ENCODE measurements at regions not wholly inside any gene's neighbourhood (a gene's known extent, or its start where the extent isn't known, plus 50 kb on each side); places are given as distances from the start of the nearest gene placed in this dataset.
"Not testable (repeated sequence)": the region's sequence is repeated elsewhere in the genome, so short reads cannot be mapped to it uniquely, and the experiment has no call there.

DNA sequence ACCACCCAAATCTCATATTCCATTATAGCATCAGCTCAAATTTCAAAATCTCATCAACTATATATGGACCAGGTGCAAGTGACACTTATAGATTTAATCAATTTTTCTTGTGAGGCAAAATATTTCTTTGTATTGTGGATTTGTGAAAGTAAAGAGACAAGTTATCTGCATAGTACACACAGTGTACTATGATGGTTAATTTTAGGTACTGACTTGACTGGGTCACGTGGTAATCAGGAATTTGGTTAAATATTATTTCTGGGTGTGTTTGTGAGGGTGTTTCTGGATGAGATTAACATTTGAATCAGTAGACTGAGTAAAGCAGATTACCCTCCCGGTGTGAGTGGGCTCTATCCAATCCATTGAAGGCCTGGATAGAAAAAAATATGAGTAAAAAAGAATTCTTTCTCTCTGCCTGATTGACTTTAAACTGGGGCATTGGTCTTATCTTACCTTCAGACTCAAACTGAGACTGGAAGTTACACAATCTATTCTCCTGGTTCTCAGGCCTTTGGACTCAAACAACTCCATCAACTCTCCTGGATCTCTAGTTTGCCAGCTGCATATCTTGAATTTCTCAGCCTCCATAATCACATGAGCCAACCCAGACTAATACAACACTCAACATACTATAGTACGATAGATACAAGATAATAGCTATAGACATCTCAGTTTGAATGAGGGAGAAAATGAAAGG, 799.9 kb downstream of the NAP1L3 start:
- H3K9ac ChIP-seq (ENCODE audit: low read length); H3K4me1 ChIP-seq (ENCODE audit: control insufficient read depth, insufficient read depth, low read length); H3K4me3 ChIP-seq (ENCODE audit: low read depth, low read length); H3K27ac ChIP-seq (ENCODE audit: low read depth, low read length); H3K27me3 ChIP-seq (ENCODE audit: control insufficient read depth, insufficient read depth, low read length); H3K9me3 ChIP-seq (ENCODE audit: control insufficient read depth, insufficient read depth, low read depth, low read length); H3K36me3 ChIP-seq (ENCODE audit: control insufficient read depth, insufficient read depth, low read length): not testable (repeated sequence)

DNA sequence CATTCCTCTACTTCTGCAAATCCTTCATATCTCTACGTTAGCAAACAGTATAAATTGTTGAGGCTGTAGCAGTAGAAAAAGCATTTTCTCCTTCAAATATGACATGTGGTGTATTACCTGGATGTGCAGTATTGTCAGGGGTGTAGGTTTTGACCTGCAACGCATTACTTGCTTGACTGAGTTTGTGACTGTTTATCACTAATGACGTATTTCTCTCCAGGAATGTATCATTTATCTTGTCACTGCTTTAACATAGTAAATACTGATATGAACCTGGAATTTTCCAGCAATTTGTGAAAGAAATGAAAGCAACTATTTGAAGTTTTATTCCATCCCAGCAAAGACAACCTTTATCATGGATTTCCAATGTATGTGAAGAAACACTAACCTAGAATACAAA, 823.4 kb downstream of the NAP1L3 start:
- not testable (repeated sequence) for H3K4me3 ChIP-seq (ENCODE audit: low read depth, low read length); H3K36me3 ChIP-seq (ENCODE audit: control insufficient read depth, insufficient read depth, low read length); H3K4me1 ChIP-seq (ENCODE audit: control insufficient read depth, insufficient read depth, low read length); H3K27me3 ChIP-seq (ENCODE audit: control insufficient read depth, insufficient read depth, low read length); H3K9me3 ChIP-seq (ENCODE audit: control insufficient read depth, insufficient read depth, low read depth, low read length); H3K9ac ChIP-seq (ENCODE audit: low read length); H3K27ac ChIP-seq (ENCODE audit: low read depth, low read length)

DNA sequence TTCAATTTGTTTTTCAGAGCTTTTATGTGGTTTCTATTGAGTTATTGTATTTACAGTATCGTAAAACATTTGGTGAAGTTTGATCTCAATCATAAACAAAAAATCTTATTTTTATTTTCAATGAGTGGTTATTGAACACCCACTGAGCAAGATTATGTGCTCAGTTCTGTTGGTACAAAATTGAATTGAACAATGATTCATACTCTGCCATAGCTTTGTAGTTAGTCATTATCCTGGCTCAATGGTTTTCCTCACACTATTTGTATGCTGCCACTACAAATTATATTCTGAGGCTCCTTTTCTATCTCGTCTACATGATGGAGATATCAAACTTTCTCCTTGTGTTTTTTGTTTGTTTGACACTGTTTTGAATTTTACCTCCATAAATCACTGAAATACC, 829.5 kb downstream of the NAP1L3 start:
- not testable (repeated sequence) for H3K9ac ChIP-seq (ENCODE audit: low read length); H3K9me3 ChIP-seq (ENCODE audit: control insufficient read depth, insufficient read depth, low read depth, low read length); H3K4me3 ChIP-seq (ENCODE audit: low read depth, low read length); H3K27ac ChIP-seq (ENCODE audit: low read depth, low read length); H3K4me1 ChIP-seq (ENCODE audit: control insufficient read depth, insufficient read depth, low read length); H3K36me3 ChIP-seq (ENCODE audit: control insufficient read depth, insufficient read depth, low read length); H3K27me3 ChIP-seq (ENCODE audit: control insufficient read depth, insufficient read depth, low read length)

DNA sequence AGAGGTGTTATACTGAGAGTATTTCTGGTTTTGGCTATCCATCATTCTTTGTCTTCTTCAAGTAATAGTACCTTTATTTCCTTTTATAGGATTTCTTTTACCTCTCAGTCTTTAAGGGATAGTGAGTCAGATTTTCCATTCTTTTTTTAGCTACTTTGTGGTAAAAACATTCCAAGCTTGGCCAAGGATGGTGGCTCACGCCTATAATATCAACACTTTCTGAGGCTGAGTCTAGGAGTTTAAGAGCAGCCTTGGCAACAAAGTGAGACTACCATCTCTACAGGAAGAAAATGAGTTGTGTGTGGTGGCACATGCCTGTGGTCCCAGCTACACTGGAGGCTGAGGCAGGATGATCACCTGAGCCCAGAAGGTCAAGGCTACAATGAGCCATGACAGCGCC, 840.6 kb downstream of the NAP1L3 start:
- H3K27me3 ChIP-seq (ENCODE audit: control insufficient read depth, insufficient read depth, low read length); H3K9ac ChIP-seq (ENCODE audit: low read length); H3K36me3 ChIP-seq (ENCODE audit: control insufficient read depth, insufficient read depth, low read length); H3K4me3 ChIP-seq (ENCODE audit: low read depth, low read length); H3K27ac ChIP-seq (ENCODE audit: low read depth, low read length); H3K4me1 ChIP-seq (ENCODE audit: control insufficient read depth, insufficient read depth, low read length); H3K9me3 ChIP-seq (ENCODE audit: control insufficient read depth, insufficient read depth, low read depth, low read length): not testable (repeated sequence)

DNA sequence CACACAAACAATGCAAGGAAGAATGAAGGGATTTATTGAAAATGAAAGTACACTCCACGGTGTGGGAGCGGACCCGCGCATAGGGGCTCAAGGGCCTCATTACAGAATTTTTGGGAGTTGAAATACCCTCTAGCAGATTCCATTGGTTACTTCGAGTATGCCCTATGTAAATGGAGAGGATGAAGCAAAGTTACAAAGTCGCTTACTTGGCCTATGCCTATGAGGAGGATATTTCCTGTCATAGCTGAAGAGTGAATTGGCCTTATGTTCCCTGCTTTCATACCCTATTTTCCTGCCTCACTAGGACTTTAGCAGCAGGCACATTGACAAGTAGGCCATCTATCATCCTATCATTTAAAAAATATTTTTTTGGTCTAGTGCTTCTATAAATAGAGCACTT, 843.3 kb downstream of the NAP1L3 start:
- H3K4me1 ChIP-seq (ENCODE audit: control insufficient read depth, insufficient read depth, low read length); H3K27ac ChIP-seq (ENCODE audit: low read depth, low read length); H3K9me3 ChIP-seq (ENCODE audit: control insufficient read depth, insufficient read depth, low read depth, low read length); H3K36me3 ChIP-seq (ENCODE audit: control insufficient read depth, insufficient read depth, low read length); H3K27me3 ChIP-seq (ENCODE audit: control insufficient read depth, insufficient read depth, low read length); H3K4me3 ChIP-seq (ENCODE audit: low read depth, low read length): not testable (repeated sequence)
- peak overlapping the region; percentile 52 for H3K9ac ChIP-seq (ENCODE audit: low read length)

DNA sequence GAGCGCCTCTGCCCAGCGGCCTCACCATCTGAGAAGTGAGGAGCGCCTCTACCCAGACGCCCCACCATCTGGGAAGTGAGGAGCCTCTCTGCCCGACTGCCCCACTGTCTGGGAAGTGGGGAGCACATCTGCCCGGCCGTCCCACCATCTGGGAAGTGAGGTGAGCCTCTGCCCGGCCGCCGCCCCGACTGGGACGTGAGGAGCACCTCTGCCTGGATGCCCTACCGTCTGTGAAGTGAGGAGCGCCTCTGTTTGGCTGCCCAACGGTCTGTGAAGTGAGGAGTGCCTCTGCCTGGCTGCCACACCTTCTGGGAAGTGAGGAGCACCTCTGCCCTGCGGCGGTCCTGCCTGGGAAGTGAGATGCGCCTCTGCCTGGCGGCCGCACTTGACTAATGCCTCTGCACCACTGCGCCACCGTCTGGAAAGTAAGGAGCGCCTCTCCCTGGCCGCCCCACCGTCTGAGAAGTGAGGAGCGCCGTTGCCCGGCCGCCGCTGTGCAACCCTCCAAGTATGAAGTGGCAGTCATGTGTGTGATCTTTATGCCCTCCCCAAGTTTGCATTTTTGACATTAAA, 851.7 kb downstream of the NAP1L3 start:
- H3K27ac ChIP-seq (ENCODE audit: low read depth, low read length); H3K4me1 ChIP-seq (ENCODE audit: control insufficient read depth, insufficient read depth, low read length); H3K27me3 ChIP-seq (ENCODE audit: control insufficient read depth, insufficient read depth, low read length); H3K36me3 ChIP-seq (ENCODE audit: control insufficient read depth, insufficient read depth, low read length); H3K9me3 ChIP-seq (ENCODE audit: control insufficient read depth, insufficient read depth, low read depth, low read length); H3K4me3 ChIP-seq (ENCODE audit: low read depth, low read length); H3K9ac ChIP-seq (ENCODE audit: low read length): not testable (repeated sequence)

DNA sequence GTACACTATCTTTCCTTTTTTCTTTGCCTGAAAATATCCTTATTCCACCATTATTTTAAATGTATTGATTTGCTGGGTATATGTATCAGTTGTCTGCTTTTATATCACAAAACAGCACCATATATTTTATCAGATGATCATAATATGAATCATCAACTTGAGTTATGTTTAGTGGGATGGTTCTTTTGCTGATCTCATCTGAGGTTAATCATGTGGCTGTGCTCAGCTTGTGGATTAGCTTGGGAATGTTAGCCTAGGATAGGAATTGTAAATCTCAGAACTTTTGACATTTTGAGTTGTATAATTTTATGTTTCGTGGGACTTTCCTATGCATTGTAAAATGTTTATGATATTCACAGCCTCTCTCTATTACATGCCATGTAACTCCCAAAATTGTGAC, 881.3 kb downstream of the NAP1L3 start:
- not testable (repeated sequence) for H3K36me3 ChIP-seq (ENCODE audit: control insufficient read depth, insufficient read depth, low read length); H3K27me3 ChIP-seq (ENCODE audit: control insufficient read depth, insufficient read depth, low read length); H3K4me1 ChIP-seq (ENCODE audit: control insufficient read depth, insufficient read depth, low read length); H3K9ac ChIP-seq (ENCODE audit: low read length); H3K4me3 ChIP-seq (ENCODE audit: low read depth, low read length); H3K27ac ChIP-seq (ENCODE audit: low read depth, low read length); H3K9me3 ChIP-seq (ENCODE audit: control insufficient read depth, insufficient read depth, low read depth, low read length)

DNA sequence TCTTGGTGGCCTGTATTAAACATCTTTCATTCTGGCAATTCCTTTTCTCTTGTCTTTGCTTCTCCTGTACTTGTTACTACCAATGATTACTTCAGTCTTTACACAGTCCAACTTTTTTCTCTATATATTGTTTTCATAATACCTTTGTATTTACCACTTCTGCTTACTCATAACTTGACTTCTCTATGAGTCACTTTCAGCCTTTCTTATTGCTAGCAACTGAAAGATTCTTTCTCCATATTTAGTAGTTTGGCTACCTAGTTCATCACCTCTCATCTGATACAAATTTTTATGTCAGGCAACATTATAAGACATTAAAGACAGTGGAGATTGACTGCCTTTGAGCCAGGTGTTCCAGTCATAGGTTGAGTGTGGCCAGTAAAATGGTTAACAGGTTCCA, 893.3 kb downstream of the NAP1L3 start:
- not testable (repeated sequence) for H3K36me3 ChIP-seq (ENCODE audit: control insufficient read depth, insufficient read depth, low read length); H3K9ac ChIP-seq (ENCODE audit: low read length); H3K27me3 ChIP-seq (ENCODE audit: control insufficient read depth, insufficient read depth, low read length); H3K4me3 ChIP-seq (ENCODE audit: low read depth, low read length); H3K4me1 ChIP-seq (ENCODE audit: control insufficient read depth, insufficient read depth, low read length); H3K27ac ChIP-seq (ENCODE audit: low read depth, low read length); H3K9me3 ChIP-seq (ENCODE audit: control insufficient read depth, insufficient read depth, low read depth, low read length)

DNA sequence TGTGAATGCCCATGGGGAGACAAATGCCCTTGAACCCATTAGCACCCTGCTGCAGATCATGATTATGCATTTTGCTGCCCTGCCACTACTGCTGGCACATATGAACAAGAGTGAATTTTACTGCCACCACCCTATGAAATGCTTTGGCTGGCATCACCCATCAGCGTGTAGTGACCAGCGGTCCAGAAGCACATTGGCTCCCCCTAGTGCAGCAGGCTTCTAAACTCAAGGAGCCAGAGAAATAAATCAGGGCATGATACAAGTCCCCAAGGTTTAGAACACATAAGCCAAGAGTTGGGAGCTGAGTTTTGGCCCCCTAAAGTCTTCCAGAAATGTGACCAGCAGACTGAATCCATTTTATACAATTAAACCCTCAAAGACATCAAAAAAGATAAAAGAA, 899.4 kb downstream of the NAP1L3 start:
- not testable (repeated sequence) for H3K4me1 ChIP-seq (ENCODE audit: control insufficient read depth, insufficient read depth, low read length); H3K9me3 ChIP-seq (ENCODE audit: control insufficient read depth, insufficient read depth, low read depth, low read length); H3K4me3 ChIP-seq (ENCODE audit: low read depth, low read length)

DNA sequence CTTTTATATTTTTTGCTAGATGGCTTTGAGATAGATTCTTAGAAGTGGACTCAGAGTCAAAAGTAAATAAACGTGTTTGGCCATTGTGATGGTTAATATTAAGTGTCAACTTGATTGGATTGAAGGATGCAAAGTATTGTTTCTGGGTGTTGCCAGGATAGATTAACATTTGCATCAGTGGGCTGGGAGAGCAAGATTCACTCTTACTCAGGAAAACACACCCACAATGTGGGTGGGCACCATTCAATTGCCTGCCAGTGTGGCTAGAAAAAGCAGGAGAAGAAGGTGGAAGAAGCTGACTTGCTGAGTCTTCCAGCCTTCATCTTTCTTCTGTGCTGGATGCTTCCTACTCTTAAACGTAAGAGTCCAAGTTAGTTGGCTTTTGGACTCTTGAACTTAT, 912.4 kb downstream of the NAP1L3 start:
- H3K27ac ChIP-seq (ENCODE audit: low read depth, low read length); H3K9ac ChIP-seq (ENCODE audit: low read length); H3K4me1 ChIP-seq (ENCODE audit: control insufficient read depth, insufficient read depth, low read length); H3K9me3 ChIP-seq (ENCODE audit: control insufficient read depth, insufficient read depth, low read depth, low read length); H3K27me3 ChIP-seq (ENCODE audit: control insufficient read depth, insufficient read depth, low read length); H3K36me3 ChIP-seq (ENCODE audit: control insufficient read depth, insufficient read depth, low read length); H3K4me3 ChIP-seq (ENCODE audit: low read depth, low read length): not testable (repeated sequence)

More for the DNA sequence above, 899.4 kb downstream of the NAP1L3 start:
- not testable (repeated sequence) for H3K9ac ChIP-seq (ENCODE audit: low read length); H3K27ac ChIP-seq (ENCODE audit: low read depth, low read length); H3K36me3 ChIP-seq (ENCODE audit: control insufficient read depth, insufficient read depth, low read length); H3K27me3 ChIP-seq (ENCODE audit: control insufficient read depth, insufficient read depth, low read length)
